HG03066 (cell line): ENCODE measurements at regions not wholly inside any gene's neighbourhood (a gene's known extent, or its start where the extent isn't known, plus 50 kb on each side); places are given as distances from the start of the nearest gene placed in this dataset.
"Not testable (repeated sequence)": the region's sequence is repeated elsewhere in the genome, so short reads cannot be mapped to it uniquely, and the experiment has no call there.

Source experiments
- ATAC-seq: cut with Tn5 transposase; IDR thresholded peaks from one replicate; pipeline ENCODE4 v1.9.1; 2021; ENCODE audit warnings: low read depth; ENCODE audit not compliant: unreplicated experiment

- no peak for ATAC-seq
These were observed 829.8 kb upstream of the SLC10A2 start for GRCh38 chr13:103895835-103896531.

GRCh38 chr13:103894626-103895025 is 828.4 kb upstream of the SLC10A2 start:
- no peak for ATAC-seq

GRCh38 chr13:103884101-103884723 is 818.0 kb upstream of the SLC10A2 start:
- no peak for ATAC-seq

GRCh38 chr13:103883698-103884097 is 817.5 kb upstream of the SLC10A2 start:
- no peak for ATAC-seq

- no peak for ATAC-seq
These were observed 816.9 kb upstream of the SLC10A2 start for GRCh38 chr13:103883164-103883563.

GRCh38 chr13:103880146-103880545 is 813.9 kb upstream of the SLC10A2 start:
- not testable (repeated sequence) for ATAC-seq

GRCh38 chr13:103878891-103879605 is 812.8 kb upstream of the SLC10A2 start:
- no peak for ATAC-seq

- ATAC-seq: no peak
These were observed 810.4 kb upstream of the SLC10A2 start for GRCh38 chr13:103876571-103876970.

GRCh38 chr13:103873725-103874124 is 807.5 kb upstream of the SLC10A2 start:
- no peak for ATAC-seq

GRCh38 chr13:103866048-103866447 is 799.8 kb upstream of the SLC10A2 start:
- no peak for ATAC-seq

GRCh38 chr13:103862525-103862924 is 796.3 kb upstream of the SLC10A2 start:
- ATAC-seq: no peak

- ATAC-seq: no peak
These were observed 793.7 kb upstream of the SLC10A2 start for GRCh38 chr13:103859952-103860351.

GRCh38 chr13:103852036-103852435 is 785.8 kb upstream of the SLC10A2 start:
- ATAC-seq: no peak

GRCh38 chr13:103844471-103844870 is 778.3 kb upstream of the SLC10A2 start:
- ATAC-seq: no peak

- no peak for ATAC-seq
These were observed 773.2 kb upstream of the SLC10A2 start for GRCh38 chr13:103839460-103839859.

- ATAC-seq: no peak
These were observed 768.8 kb upstream of the SLC10A2 start for GRCh38 chr13:103835052-103835451.

GRCh38 chr13:103833294-103833852 is 767.2 kb upstream of the SLC10A2 start:
- ATAC-seq: no peak

GRCh38 chr13:103815619-103816018 is 749.4 kb upstream of the SLC10A2 start:
- no peak for ATAC-seq

GRCh38 chr13:103812971-103813370 is 746.8 kb upstream of the SLC10A2 start:
- ATAC-seq: no peak

- no peak for ATAC-seq
These were observed 746.3 kb upstream of the SLC10A2 start for GRCh38 chr13:103812558-103812957.

- no peak for ATAC-seq
These were observed 743.8 kb upstream of the SLC10A2 start for GRCh38 chr13:103810026-103810425.
